WTC11 (cell line): ENCODE measurements at regions not wholly inside any gene's neighbourhood (a gene's known extent, or its start where the extent isn't known, plus 50 kb on each side); places are given as distances from the start of the nearest gene placed in this dataset.

Experiments
- CREB1 ChIP-seq: sonication (generic); formaldehyde crosslinking; IDR thresholded peaks from 2 replicates; pipeline ENCODE4 v1.8.0; 2023; ENCODE audit warnings: mild to moderate bottlenecking, missing genetic modification reagents
- CREM ChIP-seq: sonication (generic); formaldehyde crosslinking; IDR thresholded peaks from 2 replicates; pipeline ENCODE4 v1.8.1; 2022; ENCODE audit warnings: mild to moderate bottlenecking, missing genetic modification reagents, moderate library complexity
- NR3C1 ChIP-seq: sonication (generic); formaldehyde crosslinking; conservative IDR thresholded peaks from 2 replicates; pipeline ENCODE4 v1.8.1; 2023; ENCODE audit warnings: low read depth, mild to moderate bottlenecking, missing genetic modification reagents
- ZNF138 ChIP-seq: sonication (generic); formaldehyde crosslinking; conservative IDR thresholded peaks from 2 replicates; pipeline ENCODE4 v1.8.1; 2022; ENCODE audit warnings: mild to moderate bottlenecking, moderate library complexity, missing genetic modification reagents
- TF ChIP-seq, protein P1 (sequence below): fragments of 200-600 bp; IDR thresholded peaks from 2 replicates; pipeline ENCODE4 v1.8.0; 2022; ENCODE audit warnings: antibody characterized with exemption
- TF ChIP-seq, protein P2 (sequence below): sonication (generic); formaldehyde crosslinking; IDR thresholded peaks from 2 replicates; pipeline ENCODE4 v1.8.1; 2022; ENCODE audit warnings: low read depth, missing genetic modification reagents, borderline replicate concordance
- TF ChIP-seq, protein P3 (sequence below): sonication (generic); formaldehyde crosslinking; IDR thresholded peaks from 2 replicates; pipeline ENCODE4 v1.8.0; 2022; ENCODE audit warnings: mild to moderate bottlenecking, missing genetic modification reagents
- TF ChIP-seq, protein P4 (sequence below): sonication (generic); formaldehyde crosslinking; IDR thresholded peaks from 2 replicates; pipeline ENCODE4 v1.8.0; 2022; ENCODE audit warnings: mild to moderate bottlenecking, missing genetic modification reagents

DNA sequence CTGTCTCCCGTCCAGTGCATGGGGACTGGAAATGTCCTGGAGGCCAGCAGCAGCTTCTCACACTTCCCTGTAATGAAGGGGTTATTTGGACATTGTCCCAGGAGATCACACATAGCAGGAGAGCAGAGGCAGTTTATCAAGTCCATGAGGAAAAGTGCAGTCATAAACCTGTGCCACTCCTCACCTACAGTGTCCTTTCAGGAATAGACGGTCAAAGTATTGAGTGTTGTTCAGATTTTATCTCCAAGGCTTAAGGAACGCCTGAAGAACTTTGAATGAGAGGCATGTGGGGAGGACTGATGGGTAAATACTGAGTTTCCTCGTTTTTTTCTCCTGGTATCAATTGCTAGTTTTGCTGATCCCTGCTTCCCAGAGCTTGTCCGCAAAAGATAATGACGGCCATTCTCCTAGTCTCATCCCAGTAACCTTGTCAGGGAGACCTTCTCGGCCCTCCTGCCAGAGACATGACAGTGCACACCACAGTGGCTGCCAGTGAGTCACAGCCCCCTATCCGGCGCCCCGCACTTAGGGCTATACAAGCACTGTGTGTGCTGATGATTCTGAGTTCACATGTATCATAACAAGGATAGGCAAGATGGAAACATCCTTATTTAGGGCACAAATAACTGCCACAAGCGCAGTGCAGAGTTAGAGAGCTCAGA, 495.5 kb upstream of the MGMT start:
- TF ChIP-seq, protein P1, sequence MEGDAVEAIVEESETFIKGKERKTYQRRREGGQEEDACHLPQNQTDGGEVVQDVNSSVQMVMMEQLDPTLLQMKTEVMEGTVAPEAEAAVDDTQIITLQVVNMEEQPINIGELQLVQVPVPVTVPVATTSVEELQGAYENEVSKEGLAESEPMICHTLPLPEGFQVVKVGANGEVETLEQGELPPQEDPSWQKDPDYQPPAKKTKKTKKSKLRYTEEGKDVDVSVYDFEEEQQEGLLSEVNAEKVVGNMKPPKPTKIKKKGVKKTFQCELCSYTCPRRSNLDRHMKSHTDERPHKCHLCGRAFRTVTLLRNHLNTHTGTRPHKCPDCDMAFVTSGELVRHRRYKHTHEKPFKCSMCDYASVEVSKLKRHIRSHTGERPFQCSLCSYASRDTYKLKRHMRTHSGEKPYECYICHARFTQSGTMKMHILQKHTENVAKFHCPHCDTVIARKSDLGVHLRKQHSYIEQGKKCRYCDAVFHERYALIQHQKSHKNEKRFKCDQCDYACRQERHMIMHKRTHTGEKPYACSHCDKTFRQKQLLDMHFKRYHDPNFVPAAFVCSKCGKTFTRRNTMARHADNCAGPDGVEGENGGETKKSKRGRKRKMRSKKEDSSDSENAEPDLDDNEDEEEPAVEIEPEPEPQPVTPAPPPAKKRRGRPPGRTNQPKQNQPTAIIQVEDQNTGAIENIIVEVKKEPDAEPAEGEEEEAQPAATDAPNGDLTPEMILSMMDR = no peak
- TF ChIP-seq CREB1 (no peak), ZNF138 (CRISPR knock-in tag) (no peak), NR3C1 (no peak), CREM (CRISPR knock-in tag) (no peak)
- TF ChIP-seq, protein P2, sequence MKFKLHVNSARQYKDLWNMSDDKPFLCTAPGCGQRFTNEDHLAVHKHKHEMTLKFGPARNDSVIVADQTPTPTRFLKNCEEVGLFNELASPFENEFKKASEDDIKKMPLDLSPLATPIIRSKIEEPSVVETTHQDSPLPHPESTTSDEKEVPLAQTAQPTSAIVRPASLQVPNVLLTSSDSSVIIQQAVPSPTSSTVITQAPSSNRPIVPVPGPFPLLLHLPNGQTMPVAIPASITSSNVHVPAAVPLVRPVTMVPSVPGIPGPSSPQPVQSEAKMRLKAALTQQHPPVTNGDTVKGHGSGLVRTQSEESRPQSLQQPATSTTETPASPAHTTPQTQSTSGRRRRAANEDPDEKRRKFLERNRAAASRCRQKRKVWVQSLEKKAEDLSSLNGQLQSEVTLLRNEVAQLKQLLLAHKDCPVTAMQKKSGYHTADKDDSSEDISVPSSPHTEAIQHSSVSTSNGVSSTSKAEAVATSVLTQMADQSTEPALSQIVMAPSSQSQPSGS (CRISPR knock-in tag) = no peak
- TF ChIP-seq, protein P3, sequence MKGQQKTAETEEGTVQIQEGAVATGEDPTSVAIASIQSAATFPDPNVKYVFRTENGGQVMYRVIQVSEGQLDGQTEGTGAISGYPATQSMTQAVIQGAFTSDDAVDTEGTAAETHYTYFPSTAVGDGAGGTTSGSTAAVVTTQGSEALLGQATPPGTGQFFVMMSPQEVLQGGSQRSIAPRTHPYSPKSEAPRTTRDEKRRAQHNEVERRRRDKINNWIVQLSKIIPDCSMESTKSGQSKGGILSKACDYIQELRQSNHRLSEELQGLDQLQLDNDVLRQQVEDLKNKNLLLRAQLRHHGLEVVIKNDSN (CRISPR knock-in tag) = no peak
- TF ChIP-seq, protein P4, sequence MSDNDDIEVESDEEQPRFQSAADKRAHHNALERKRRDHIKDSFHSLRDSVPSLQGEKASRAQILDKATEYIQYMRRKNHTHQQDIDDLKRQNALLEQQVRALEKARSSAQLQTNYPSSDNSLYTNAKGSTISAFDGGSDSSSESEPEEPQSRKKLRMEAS (CRISPR knock-in tag) = no peak
